ENCODE measurements at regions not wholly inside any gene's neighbourhood (a gene's known extent, or its start where the extent isn't known, plus 50 kb on each side); places are given as distances from the start of the nearest gene placed in this dataset.

DNA sequence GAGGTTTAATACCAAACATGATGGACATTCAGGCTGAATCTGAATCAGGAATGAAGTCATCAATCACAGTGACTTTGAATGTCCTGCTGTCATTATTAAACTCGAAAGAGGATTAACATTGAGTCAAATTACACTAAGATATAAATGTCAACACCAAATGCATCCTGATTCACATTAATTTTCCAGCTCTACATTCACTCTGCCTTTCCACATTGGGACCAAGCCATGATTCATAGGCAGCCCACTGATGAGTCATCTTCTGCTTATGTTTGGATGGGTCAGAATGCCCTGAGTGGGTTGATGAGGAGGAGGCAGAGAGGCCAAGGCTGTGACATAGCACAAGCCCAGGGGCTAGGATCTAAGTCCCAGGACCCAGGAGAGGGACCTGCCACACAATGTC, 247.6 kb upstream of the RPS6KA3 start:
- TF ChIP-seq, protein P1, sequence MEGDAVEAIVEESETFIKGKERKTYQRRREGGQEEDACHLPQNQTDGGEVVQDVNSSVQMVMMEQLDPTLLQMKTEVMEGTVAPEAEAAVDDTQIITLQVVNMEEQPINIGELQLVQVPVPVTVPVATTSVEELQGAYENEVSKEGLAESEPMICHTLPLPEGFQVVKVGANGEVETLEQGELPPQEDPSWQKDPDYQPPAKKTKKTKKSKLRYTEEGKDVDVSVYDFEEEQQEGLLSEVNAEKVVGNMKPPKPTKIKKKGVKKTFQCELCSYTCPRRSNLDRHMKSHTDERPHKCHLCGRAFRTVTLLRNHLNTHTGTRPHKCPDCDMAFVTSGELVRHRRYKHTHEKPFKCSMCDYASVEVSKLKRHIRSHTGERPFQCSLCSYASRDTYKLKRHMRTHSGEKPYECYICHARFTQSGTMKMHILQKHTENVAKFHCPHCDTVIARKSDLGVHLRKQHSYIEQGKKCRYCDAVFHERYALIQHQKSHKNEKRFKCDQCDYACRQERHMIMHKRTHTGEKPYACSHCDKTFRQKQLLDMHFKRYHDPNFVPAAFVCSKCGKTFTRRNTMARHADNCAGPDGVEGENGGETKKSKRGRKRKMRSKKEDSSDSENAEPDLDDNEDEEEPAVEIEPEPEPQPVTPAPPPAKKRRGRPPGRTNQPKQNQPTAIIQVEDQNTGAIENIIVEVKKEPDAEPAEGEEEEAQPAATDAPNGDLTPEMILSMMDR (conservative IDR thresholded peaks at IDR 0.05 in 1 of 2, IDR thresholded peaks at IDR 0.05 in 1 of 2; ENCODE audit: extremely low read depth in 1 of 2, insufficient read depth in 1 of 2, low read depth in 1 of 2, low read length in 2 of 2): no peak
- TF ChIP-seq EZH2 (IDR thresholded peaks at IDR 0.05; ENCODE audit: borderline replicate concordance, low read length): no peak

Measured in mammary epithelial cell (primary cell).